Neural cell (in vitro differentiated cells): ENCODE measurements at regions not wholly inside any gene's neighbourhood (a gene's known extent, or its start where the extent isn't known, plus 50 kb on each side); places are given as distances from the start of the nearest gene placed in this dataset.

Source experiments
- EZH2 ChIP-seq: fragments of 200-600, 300-800 bp; shearing (Covaris generic), sonication (generic); IDR thresholded peaks from 2 replicates; pipeline ENCODE4 v1.6.1; 2014; ENCODE audit warnings: antibody characterized with exemption, low read length, borderline replicate concordance, mild to moderate bottlenecking; ENCODE audit not compliant: insufficient read depth, poor library complexity, severe bottlenecking
- MXI1 ChIP-seq: fragments of 450-650 bp; conservative IDR thresholded peaks from 2 replicates; pipeline ENCODE4 v1.6.1; 2014; ENCODE audit warnings: antibody characterized with exemption, mild to moderate bottlenecking; ENCODE audit not compliant: poor library complexity, severe bottlenecking
- POLR2AphosphoS5 ChIP-seq: IDR thresholded peaks from 2 replicates; pipeline ENCODE4 v1.6.1; 2012
- REST ChIP-seq: IDR thresholded peaks from 2 replicates; pipeline ENCODE4 v1.6.1; 2012; ENCODE audit warnings: borderline replicate concordance
- TAF1 ChIP-seq: IDR thresholded peaks from 2 replicates; pipeline ENCODE4 v1.6.1; 2012; ENCODE audit warnings: low read depth
- TF ChIP-seq, protein P1 (sequence below): fragments of 450-650 bp; IDR thresholded peaks from 2 replicates; pipeline ENCODE4 v1.5.1; 2014; ENCODE audit warnings: antibody characterized with exemption, mild to moderate bottlenecking, moderate library complexity; ENCODE audit not compliant: poor library complexity, severe bottlenecking

- TF ChIP-seq, protein P1, sequence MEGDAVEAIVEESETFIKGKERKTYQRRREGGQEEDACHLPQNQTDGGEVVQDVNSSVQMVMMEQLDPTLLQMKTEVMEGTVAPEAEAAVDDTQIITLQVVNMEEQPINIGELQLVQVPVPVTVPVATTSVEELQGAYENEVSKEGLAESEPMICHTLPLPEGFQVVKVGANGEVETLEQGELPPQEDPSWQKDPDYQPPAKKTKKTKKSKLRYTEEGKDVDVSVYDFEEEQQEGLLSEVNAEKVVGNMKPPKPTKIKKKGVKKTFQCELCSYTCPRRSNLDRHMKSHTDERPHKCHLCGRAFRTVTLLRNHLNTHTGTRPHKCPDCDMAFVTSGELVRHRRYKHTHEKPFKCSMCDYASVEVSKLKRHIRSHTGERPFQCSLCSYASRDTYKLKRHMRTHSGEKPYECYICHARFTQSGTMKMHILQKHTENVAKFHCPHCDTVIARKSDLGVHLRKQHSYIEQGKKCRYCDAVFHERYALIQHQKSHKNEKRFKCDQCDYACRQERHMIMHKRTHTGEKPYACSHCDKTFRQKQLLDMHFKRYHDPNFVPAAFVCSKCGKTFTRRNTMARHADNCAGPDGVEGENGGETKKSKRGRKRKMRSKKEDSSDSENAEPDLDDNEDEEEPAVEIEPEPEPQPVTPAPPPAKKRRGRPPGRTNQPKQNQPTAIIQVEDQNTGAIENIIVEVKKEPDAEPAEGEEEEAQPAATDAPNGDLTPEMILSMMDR = no peak
- TF ChIP-seq REST (no peak), POLR2AphosphoS5 (no peak), TAF1 (no peak), EZH2 (no peak), MXI1 (no peak)
These were observed 136.4 kb downstream of the OAT start for GRCh38 chr10:124282326-124282725.
